HL-60 (cell line): ENCODE measurements at regions not wholly inside any gene's neighbourhood (a gene's known extent, or its start where the extent isn't known, plus 50 kb on each side); places are given as distances from the start of the nearest gene placed in this dataset.

Experiments
- GABPA ChIP-seq: IDR thresholded peaks from 2 replicates; pipeline ENCODE4 v1.6.1; 2012; ENCODE audit warnings: low read depth
- POLR2AphosphoS5 ChIP-seq: IDR thresholded peaks from 2 replicates; pipeline ENCODE4 v1.6.1; 2012; ENCODE audit warnings: low read depth
- SPI1 ChIP-seq: IDR thresholded peaks from 2 replicates; pipeline ENCODE4 v1.6.1; 2012; ENCODE audit warnings: low read depth, mild to moderate bottlenecking, borderline replicate concordance
- TF ChIP-seq, protein P1 (sequence below): IDR thresholded peaks from one replicate; pipeline ENCODE4 v1.5.1; 2011; ENCODE audit warnings: low read length, control low read depth, inconsistent platforms; ENCODE audit not compliant: insufficient read depth

GRCh38 chr9:4415281-4415680, 75.0 kb upstream of the SLC1A1 start:
- no peak for TF ChIP-seq POLR2AphosphoS5
- TF ChIP-seq, protein P1, sequence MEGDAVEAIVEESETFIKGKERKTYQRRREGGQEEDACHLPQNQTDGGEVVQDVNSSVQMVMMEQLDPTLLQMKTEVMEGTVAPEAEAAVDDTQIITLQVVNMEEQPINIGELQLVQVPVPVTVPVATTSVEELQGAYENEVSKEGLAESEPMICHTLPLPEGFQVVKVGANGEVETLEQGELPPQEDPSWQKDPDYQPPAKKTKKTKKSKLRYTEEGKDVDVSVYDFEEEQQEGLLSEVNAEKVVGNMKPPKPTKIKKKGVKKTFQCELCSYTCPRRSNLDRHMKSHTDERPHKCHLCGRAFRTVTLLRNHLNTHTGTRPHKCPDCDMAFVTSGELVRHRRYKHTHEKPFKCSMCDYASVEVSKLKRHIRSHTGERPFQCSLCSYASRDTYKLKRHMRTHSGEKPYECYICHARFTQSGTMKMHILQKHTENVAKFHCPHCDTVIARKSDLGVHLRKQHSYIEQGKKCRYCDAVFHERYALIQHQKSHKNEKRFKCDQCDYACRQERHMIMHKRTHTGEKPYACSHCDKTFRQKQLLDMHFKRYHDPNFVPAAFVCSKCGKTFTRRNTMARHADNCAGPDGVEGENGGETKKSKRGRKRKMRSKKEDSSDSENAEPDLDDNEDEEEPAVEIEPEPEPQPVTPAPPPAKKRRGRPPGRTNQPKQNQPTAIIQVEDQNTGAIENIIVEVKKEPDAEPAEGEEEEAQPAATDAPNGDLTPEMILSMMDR: no peak
- TF ChIP-seq SPI1: no peak
- TF ChIP-seq GABPA: no peak
